ENCODE measurements at regions not wholly inside any gene's neighbourhood (a gene's known extent, or its start where the extent isn't known, plus 50 kb on each side); places are given as distances from the start of the nearest gene placed in this dataset.

GRCh38 chr2:22196806-22197205, 1073.0 kb downstream of the TDRD15 start:
- TF ChIP-seq CTCF (conservative IDR thresholded peaks at IDR 0.05 in 1 of 2, IDR thresholded peaks at IDR 0.05 in 1 of 2; ENCODE audit: low read depth in 1 of 2, low read length in 2 of 2) (no peak), EZH2 (IDR thresholded peaks at IDR 0.05; ENCODE audit: low read length, missing control alignments) (no peak)
